ENCODE measurements at regions not wholly inside any gene's neighbourhood (a gene's known extent, or its start where the extent isn't known, plus 50 kb on each side); places are given as distances from the start of the nearest gene placed in this dataset.
"Not testable (repeated sequence)": the region's sequence is repeated elsewhere in the genome, so short reads cannot be mapped to it uniquely, and the experiment has no call there.

- DNase-seq (ENCODE audit: low read depth) (no peak), FAIRE-seq (no peak)
- Mint-ChIP-seq H3K9me3 (ENCODE audit: unreplicated experiment) (no peaks in the 10 kb centered on the region), H3K4me1 (ENCODE audit: low read depth, unreplicated experiment) (peaks cover 13% of the 10 kb centered on the region), H3K4me3 (ENCODE audit: unreplicated experiment) (no peak overlapping the region), H3K36me3 (ENCODE audit: low read depth, unreplicated experiment) (peaks cover 2% of the 10 kb centered on the region), H3K27ac (ENCODE audit: unreplicated experiment) (no peak overlapping the region), H3K27me3 (ENCODE audit: low read depth, unreplicated experiment) (peaks cover 2% of the 10 kb centered on the region)
- no peak overlapping the region for H3K9ac ChIP-seq (ENCODE audit: low read length)
- no peaks in the 10 kb centered on the region for H3K27me3 ChIP-seq (ENCODE audit: insufficient read depth, low read length)
- no peaks in the 10 kb centered on the region for H3K9me3 ChIP-seq (ENCODE audit: insufficient read depth, low read depth, low read length)
- no peak overlapping the region for H3K4me3 ChIP-seq (ENCODE audit: insufficient read depth, low read depth, low read length)
- H3K27ac ChIP-seq (ENCODE audit: low read depth, low read length): no peak overlapping the region
- no peaks in the 10 kb centered on the region for H4K20me1 ChIP-seq (ENCODE audit: insufficient read depth, low read length)
- H2AFZ ChIP-seq (ENCODE audit: low read depth, low read length): no peak overlapping the region
- no peaks in the 10 kb centered on the region for H3K79me2 ChIP-seq (ENCODE audit: insufficient read depth, low read length)
- no peak for TF ChIP-seq EZH2 (IDR thresholded peaks at IDR 0.05; ENCODE audit: insufficient read depth, low read length)
- TF ChIP-seq, protein P1, sequence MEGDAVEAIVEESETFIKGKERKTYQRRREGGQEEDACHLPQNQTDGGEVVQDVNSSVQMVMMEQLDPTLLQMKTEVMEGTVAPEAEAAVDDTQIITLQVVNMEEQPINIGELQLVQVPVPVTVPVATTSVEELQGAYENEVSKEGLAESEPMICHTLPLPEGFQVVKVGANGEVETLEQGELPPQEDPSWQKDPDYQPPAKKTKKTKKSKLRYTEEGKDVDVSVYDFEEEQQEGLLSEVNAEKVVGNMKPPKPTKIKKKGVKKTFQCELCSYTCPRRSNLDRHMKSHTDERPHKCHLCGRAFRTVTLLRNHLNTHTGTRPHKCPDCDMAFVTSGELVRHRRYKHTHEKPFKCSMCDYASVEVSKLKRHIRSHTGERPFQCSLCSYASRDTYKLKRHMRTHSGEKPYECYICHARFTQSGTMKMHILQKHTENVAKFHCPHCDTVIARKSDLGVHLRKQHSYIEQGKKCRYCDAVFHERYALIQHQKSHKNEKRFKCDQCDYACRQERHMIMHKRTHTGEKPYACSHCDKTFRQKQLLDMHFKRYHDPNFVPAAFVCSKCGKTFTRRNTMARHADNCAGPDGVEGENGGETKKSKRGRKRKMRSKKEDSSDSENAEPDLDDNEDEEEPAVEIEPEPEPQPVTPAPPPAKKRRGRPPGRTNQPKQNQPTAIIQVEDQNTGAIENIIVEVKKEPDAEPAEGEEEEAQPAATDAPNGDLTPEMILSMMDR (IDR thresholded peaks at IDR 0.05; ENCODE audit: insufficient read depth, low read depth, low read length): no peak
- H3K4me2 ChIP-seq (ENCODE audit: low read length): no peak overlapping the region
- no peaks in the 10 kb centered on the region for H3K4me1 ChIP-seq (ENCODE audit: insufficient read depth, low read length)
- no peaks in the 10 kb centered on the region for H3K36me3 ChIP-seq (ENCODE audit: insufficient read depth, low read length)
Observed at GRCh38 chr4:154158361-154159155, 333.0 kb downstream of the DCHS2 start.

- TF ChIP-seq EZH2 (IDR thresholded peaks at IDR 0.05; ENCODE audit: insufficient read depth, low read length): no peak
- TF ChIP-seq, protein P1 (IDR thresholded peaks at IDR 0.05; ENCODE audit: insufficient read depth, low read depth, low read length): no peak
- H3K9me3 Mint-ChIP-seq (ENCODE audit: unreplicated experiment): no peaks in the 10 kb centered on the region
- FAIRE-seq: no peak
- Histone ChIP-seq H4K20me1 (ENCODE audit: insufficient read depth, low read length) (no peaks in the 10 kb centered on the region), H3K27me3 (ENCODE audit: insufficient read depth, low read length) (no peaks in the 10 kb centered on the region), H3K36me3 (ENCODE audit: insufficient read depth, low read length) (no peaks in the 10 kb centered on the region), H3K4me1 (ENCODE audit: insufficient read depth, low read length) (no peaks in the 10 kb centered on the region), H3K79me2 (ENCODE audit: insufficient read depth, low read length) (no peaks in the 10 kb centered on the region), H3K9me3 (ENCODE audit: insufficient read depth, low read depth, low read length) (no peaks in the 10 kb centered on the region), H3K4me2 (ENCODE audit: low read length) (no peak overlapping the region), H2AFZ (ENCODE audit: low read depth, low read length) (no peak overlapping the region), H3K27ac (ENCODE audit: low read depth, low read length) (no peak overlapping the region), H3K4me3 (ENCODE audit: insufficient read depth, low read depth, low read length) (no peak overlapping the region), H3K9ac (ENCODE audit: low read length) (no peak overlapping the region)
- H3K27ac Mint-ChIP-seq (ENCODE audit: unreplicated experiment): no peak overlapping the region
- DNase-seq (ENCODE audit: low read depth): no peak
- peaks cover 17% of the 10 kb centered on the region for H3K4me1 Mint-ChIP-seq (ENCODE audit: low read depth, unreplicated experiment)
- no peaks in the 10 kb centered on the region for H3K36me3 Mint-ChIP-seq (ENCODE audit: low read depth, unreplicated experiment)
- H3K27me3 Mint-ChIP-seq (ENCODE audit: low read depth, unreplicated experiment): no peaks in the 10 kb centered on the region
- no peak overlapping the region for H3K4me3 Mint-ChIP-seq (ENCODE audit: unreplicated experiment)
Observed at GRCh38 chr4:154152546-154152945, 339.1 kb downstream of the DCHS2 start.

DNA sequence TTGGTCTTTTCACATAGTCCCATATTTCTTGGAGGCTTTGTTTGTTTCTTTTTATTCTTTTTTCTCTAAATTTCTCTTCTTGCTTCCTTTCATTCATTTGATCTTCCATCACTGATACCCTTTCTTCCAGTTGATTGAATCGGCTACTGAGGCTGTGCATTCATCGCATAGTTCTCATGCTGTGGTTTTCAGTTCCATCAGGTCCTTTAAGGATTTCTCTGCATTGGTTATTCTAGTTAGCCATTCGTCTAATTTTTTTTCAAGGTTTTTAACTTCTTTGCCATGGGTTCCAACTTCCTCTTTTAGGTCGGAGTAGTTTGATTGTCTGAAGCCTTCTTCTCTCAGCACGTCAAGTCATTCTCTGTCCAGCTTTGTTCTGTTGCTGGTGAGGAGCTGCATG, 342.4 kb downstream of the DCHS2 start:
- not testable (repeated sequence) for H3K36me3 Mint-ChIP-seq (ENCODE audit: low read depth, unreplicated experiment); H3K4me2 ChIP-seq (ENCODE audit: low read length); H3K79me2 ChIP-seq (ENCODE audit: insufficient read depth, low read length); H3K4me1 ChIP-seq (ENCODE audit: insufficient read depth, low read length); H3K4me3 Mint-ChIP-seq (ENCODE audit: unreplicated experiment); H3K36me3 ChIP-seq (ENCODE audit: insufficient read depth, low read length); H3K27me3 ChIP-seq (ENCODE audit: insufficient read depth, low read length); FAIRE-seq; H3K27me3 Mint-ChIP-seq (ENCODE audit: low read depth, unreplicated experiment); H3K27ac ChIP-seq (ENCODE audit: low read depth, low read length); H3K9me3 Mint-ChIP-seq (ENCODE audit: unreplicated experiment); H4K20me1 ChIP-seq (ENCODE audit: insufficient read depth, low read length); H3K9ac ChIP-seq (ENCODE audit: low read length); H2AFZ ChIP-seq (ENCODE audit: low read depth, low read length); H3K9me3 ChIP-seq (ENCODE audit: insufficient read depth, low read depth, low read length); H3K4me3 ChIP-seq (ENCODE audit: insufficient read depth, low read depth, low read length)
- DNase-seq (ENCODE audit: low read depth): peak; percentile 45
- H3K27ac Mint-ChIP-seq (ENCODE audit: unreplicated experiment): peak overlapping the region; percentile 59
- H3K4me1 Mint-ChIP-seq (ENCODE audit: low read depth, unreplicated experiment): peaks cover 17% of the 10 kb centered on the region
